Spleen (tissue), 11 donors: ENCODE measurements at regions not wholly inside any gene's neighbourhood (a gene's known extent, or its start where the extent isn't known, plus 50 kb on each side); places are given as distances from the start of the nearest gene placed in this dataset.

Experiments
- DNase-seq: peaks from one replicate; pipeline ENCODE4 v3.0.0-alpha.2; 2020
- H3K27ac ChIP-seq, 8 donors: fragments of 200-600 bp; sonication (generic) in 7 of 8; 1 replicate in 4 of 8; 2 replicates in 4 of 8; pipeline versions ENCODE4 v1.5.0 to v1.8.0; 2016 to 2021; ENCODE audit warnings: inconsistent platforms in 4 of 8, mild to moderate bottlenecking in 4 of 8, moderate library complexity in 1 of 8
- H3K27me3 ChIP-seq, 7 donors: fragments of 200-600 bp; sonication (generic) in 6 of 7; replicated peaks in 1 of 7; 1 replicate in 4 of 7; 2 replicates in 3 of 7; pipeline versions ENCODE4 v1.5.0 to v1.8.0; 2016 to 2021; ENCODE audit warnings: inconsistent platforms in 3 of 7, mild to moderate bottlenecking in 1 of 7
- H3K36me3 ChIP-seq, 6 donors: fragments of 200-600 bp; sonication (generic) in 5 of 6; 1 replicate in 4 of 6; 2 replicates in 2 of 6; pipeline versions ENCODE4 v1.5.0 to v1.8.0; 2016 to 2021; ENCODE audit warnings: inconsistent platforms in 2 of 6
- H3K4me1 ChIP-seq, 6 donors: fragments of 200-600 bp; sonication (generic) in 5 of 6; 1 replicate in 3 of 6; 2 replicates in 3 of 6; pipeline versions ENCODE4 v1.5.0 to v1.8.0; 2016 to 2021; ENCODE audit warnings: inconsistent platforms in 3 of 6
- H3K4me3 ChIP-seq, 8 donors: fragments of 200-600 bp; sonication (generic) in 7 of 8; 1 replicate in 4 of 8; 2 replicates in 4 of 8; pipeline versions ENCODE4 v1.5.0 to v1.8.0; 2016 to 2021; ENCODE audit warnings: inconsistent platforms in 4 of 8, mild to moderate bottlenecking in 4 of 8, moderate library complexity in 2 of 8
- H3K9me3 ChIP-seq, 8 donors: fragments of 200-600 bp; sonication (generic) in 7 of 8; 1 replicate in 4 of 8; 2 replicates in 4 of 8; pipeline versions ENCODE4 v1.5.0 to v1.8.0; 2016 to 2021; ENCODE audit warnings: inconsistent platforms in 4 of 8
- POLR2A ChIP-seq, 3 donors: fragments of 450-650 bp; IDR thresholded peaks; one replicate each; pipeline ENCODE4 v1.5.1; 2017; ENCODE audit warnings: antibody characterized with exemption in 3 of 3, mild to moderate bottlenecking in 1 of 3
- POLR2AphosphoS5 ChIP-seq, 3 donors: sonication (generic); formaldehyde crosslinking; IDR thresholded peaks; one replicate each; pipeline ENCODE4 v1.5.1; 2017; ENCODE audit warnings: antibody characterized with exemption in 3 of 3
- WGBS, 5 donors: extraction: QIAGEN DNeasy Blood & Tissue Kit in 3 of 5; methylation state at CpG; one replicate each; pipeline versions ENCODE4 v1.1.5 to v1.1.7; 2013 to 2018; 5-methylcytosine and 5-hydroxymethylcytosine counted together
- intact Hi-C: fragments of 100-400 bp; cut with DNase I; formaldehyde crosslinking; loops from one replicate; pipeline ENCODE4 v1.15.0; 2023; ENCODE audit warnings: low total_unique reads
- TF ChIP-seq, protein P1 (sequence below), 11 experiments: fragments of 200-600 bp in 7 of 11; fragments of 450-650 bp in 4 of 11; sonication (generic) in 4 of 11; IDR thresholded peaks in 8 of 11; conservative IDR thresholded peaks in 3 of 11; 1 replicate in 7 of 11; 2 replicates in 4 of 11; pipeline versions ENCODE4 v1.4.0 to v1.8.0; 2016 to 2021; ENCODE audit warnings: antibody characterized with exemption in 11 of 11, inconsistent platforms in 4 of 11, mild to moderate bottlenecking in 1 of 11
- donor health status: healthy with polysubstance abuse.
- donor health status: DM: no; HTN: no; CAD: no; lungs with moderate emphysema.
- donor health status: DM: no; HTN: no; CAD: no.
- donor health status: Bipolar disorder and iron deficiency.
- donor health status: healthy.
- donor health status: DM: no; HTN: no; CAD: no.
- donor health status: DM: yes; HTN: yes; CAD: no.

DNA sequence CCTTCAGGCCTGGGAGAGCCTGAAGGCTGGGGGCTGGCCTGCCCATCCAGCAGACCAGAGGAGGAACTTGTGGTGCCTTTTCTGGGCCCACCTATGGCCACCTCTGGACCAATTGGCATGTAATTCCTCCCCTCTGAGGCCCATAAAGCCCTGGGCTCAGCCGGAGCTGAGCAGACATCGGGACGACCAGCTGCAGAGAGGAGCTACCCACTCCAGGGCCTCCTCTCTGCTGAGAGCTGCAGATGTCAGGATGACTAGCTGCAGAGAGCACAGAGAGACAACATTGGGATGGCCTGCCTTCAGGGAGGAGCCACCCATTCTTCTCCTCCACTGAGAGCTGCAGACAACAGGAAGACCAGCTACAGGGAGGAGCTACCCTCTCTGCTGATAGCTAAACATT lies 370.1 kb downstream of the CD83 start:
- no peak for DNase-seq
- intact Hi-C loops: no loop called here
- WGBS, 5 donors: 99 to 100% (median 100%) methylated on average over 2 to 3 of the region's 3 CpGs

DNA sequence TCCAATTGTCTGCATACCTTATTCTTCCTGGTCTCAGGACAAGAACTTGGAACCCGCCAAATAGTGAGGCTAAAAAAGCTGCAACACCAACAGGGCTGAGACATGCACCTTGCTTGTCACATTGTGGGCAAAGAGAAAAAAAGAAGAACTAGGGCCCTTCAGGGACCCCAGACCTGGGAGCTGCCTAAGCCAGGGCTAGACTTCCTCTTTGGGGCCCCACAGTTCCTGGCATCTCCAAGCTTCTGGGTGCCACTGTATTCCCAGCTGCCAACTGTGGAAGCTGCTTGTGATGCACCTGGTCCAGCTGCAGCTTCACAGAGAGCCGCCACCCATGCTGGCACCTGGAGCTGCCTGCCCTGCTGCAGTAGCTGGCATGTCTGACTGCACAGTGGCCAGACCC lies 370.6 kb downstream of the CD83 start:
- H3K9me3 ChIP-seq: peaks cover 0 to 15% (median 8%) of the 10 kb centered on the region in 8 donors
- H3K36me3 ChIP-seq: no peaks in the 10 kb centered on the region
- WGBS, 5 donors: 73 to 82% (median 76%) methylated on average over 1 to 2 of the region's 2 CpGs
- no peak overlapping the region for H3K4me3 ChIP-seq
- no peaks in the 10 kb centered on the region for H3K4me1 ChIP-seq
- intact Hi-C loops: no loop called here
- H3K27ac ChIP-seq: no peak overlapping the region
- TF ChIP-seq, protein P1, sequence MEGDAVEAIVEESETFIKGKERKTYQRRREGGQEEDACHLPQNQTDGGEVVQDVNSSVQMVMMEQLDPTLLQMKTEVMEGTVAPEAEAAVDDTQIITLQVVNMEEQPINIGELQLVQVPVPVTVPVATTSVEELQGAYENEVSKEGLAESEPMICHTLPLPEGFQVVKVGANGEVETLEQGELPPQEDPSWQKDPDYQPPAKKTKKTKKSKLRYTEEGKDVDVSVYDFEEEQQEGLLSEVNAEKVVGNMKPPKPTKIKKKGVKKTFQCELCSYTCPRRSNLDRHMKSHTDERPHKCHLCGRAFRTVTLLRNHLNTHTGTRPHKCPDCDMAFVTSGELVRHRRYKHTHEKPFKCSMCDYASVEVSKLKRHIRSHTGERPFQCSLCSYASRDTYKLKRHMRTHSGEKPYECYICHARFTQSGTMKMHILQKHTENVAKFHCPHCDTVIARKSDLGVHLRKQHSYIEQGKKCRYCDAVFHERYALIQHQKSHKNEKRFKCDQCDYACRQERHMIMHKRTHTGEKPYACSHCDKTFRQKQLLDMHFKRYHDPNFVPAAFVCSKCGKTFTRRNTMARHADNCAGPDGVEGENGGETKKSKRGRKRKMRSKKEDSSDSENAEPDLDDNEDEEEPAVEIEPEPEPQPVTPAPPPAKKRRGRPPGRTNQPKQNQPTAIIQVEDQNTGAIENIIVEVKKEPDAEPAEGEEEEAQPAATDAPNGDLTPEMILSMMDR (IDR thresholded peaks at IDR 0.05 in 8 of 11, conservative IDR thresholded peaks at IDR 0.05 in 3 of 11): no peak
- TF ChIP-seq POLR2AphosphoS5 (IDR thresholded peaks at IDR 0.05) (no peak), POLR2A (IDR thresholded peaks at IDR 0.05) (no peak)
- DNase-seq: no peak
- no peaks in the 10 kb centered on the region for H3K27me3 ChIP-seq

More for the DNA sequence above, 370.1 kb downstream of the CD83 start:
- Histone ChIP-seq H3K4me1 (no peaks in the 10 kb centered on the region), H3K27ac (no peak overlapping the region), H3K4me3 (no peak overlapping the region), H3K9me3 (peaks cover 0 to 15% (median 8%) of the 10 kb centered on the region in 8 donors), H3K27me3 (no peaks in the 10 kb centered on the region), H3K36me3 (no peaks in the 10 kb centered on the region)
- TF ChIP-seq, protein P1 (IDR thresholded peaks at IDR 0.05 in 8 of 11, conservative IDR thresholded peaks at IDR 0.05 in 3 of 11): no peak

DNA sequence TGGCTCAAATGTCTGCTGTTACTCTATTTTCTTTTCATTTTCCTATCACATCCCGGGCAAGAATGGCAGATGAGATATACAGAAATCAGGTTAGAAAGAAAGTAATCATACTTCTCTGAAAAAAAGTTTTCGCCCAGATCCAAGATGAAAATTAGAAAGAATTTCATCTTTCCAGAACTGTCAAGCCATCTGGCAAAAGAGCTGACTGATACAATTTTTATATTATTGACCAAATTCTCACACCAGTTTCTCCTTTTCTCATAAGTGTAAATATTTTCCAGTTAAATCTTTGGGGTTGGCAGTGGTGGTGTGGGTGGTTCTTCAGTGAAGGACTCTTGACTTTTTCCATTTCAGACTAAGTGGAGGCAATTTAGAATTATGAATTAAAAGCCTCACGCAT lies 371.9 kb downstream of the CD83 start:
- TF ChIP-seq POLR2AphosphoS5 (IDR thresholded peaks at IDR 0.05): no peak
- TF ChIP-seq, protein P1 (IDR thresholded peaks at IDR 0.05 in 8 of 11, conservative IDR thresholded peaks at IDR 0.05 in 3 of 11): no peak
- TF ChIP-seq POLR2A (IDR thresholded peaks at IDR 0.05): no peak
- intact Hi-C loops: no loop called here

DNA sequence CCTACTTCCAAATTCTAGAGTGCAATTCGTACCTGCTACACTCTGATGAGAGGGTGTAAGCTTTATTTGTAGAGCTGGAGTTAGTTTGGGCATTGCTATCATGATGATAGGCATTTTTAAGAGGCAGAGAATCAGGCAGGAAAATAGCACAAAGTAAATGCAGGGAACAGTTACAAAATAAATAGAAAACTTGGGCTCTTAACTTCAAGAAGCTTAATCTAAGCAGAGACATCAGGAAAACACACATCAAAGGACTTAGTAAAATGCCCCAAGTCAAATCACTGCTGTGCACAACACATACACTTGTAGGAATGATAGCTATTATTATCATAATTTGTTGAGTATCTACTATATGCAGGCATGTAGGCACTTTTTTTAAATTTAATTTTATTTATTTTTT lies 381.2 kb downstream of the CD83 start:
- peaks cover 0 to 5% (median 0%) of the 10 kb centered on the region in 8 donors for H3K9me3 ChIP-seq
- H3K4me1 ChIP-seq: no peaks in the 10 kb centered on the region
- H3K27ac ChIP-seq: no peak overlapping the region
- no peaks in the 10 kb centered on the region for H3K36me3 ChIP-seq
- no peak for TF ChIP-seq POLR2AphosphoS5 (IDR thresholded peaks at IDR 0.05)
- TF ChIP-seq, protein P1 (IDR thresholded peaks at IDR 0.05 in 8 of 11, conservative IDR thresholded peaks at IDR 0.05 in 3 of 11): no peak
- no peak for TF ChIP-seq POLR2A (IDR thresholded peaks at IDR 0.05)
- no peak for DNase-seq
- H3K4me3 ChIP-seq: no peak overlapping the region
- intact Hi-C loops: no loop called here
- no peaks in the 10 kb centered on the region for H3K27me3 ChIP-seq
- 59 to 88% (median 78%) methylated on average over 1 of the region's 1 CpG for WGBS, 5 donors

More for the DNA sequence above, 371.9 kb downstream of the CD83 start:
- Histone ChIP-seq H3K9me3 (peaks cover 0 to 15% (median 8%) of the 10 kb centered on the region in 8 donors), H3K27me3 (no peaks in the 10 kb centered on the region), H3K27ac (no peak overlapping the region), H3K4me1 (no peaks in the 10 kb centered on the region), H3K36me3 (no peaks in the 10 kb centered on the region), H3K4me3 (no peak overlapping the region)
- 93 to 95% (median 94%) methylated on average over 3 of the region's 3 CpGs for WGBS, 5 donors
- DNase-seq: no peak
